GM18519 (cell line): ENCODE measurements at regions not wholly inside any gene's neighbourhood (a gene's known extent, or its start where the extent isn't known, plus 50 kb on each side); places are given as distances from the start of the nearest gene placed in this dataset.
"Not testable (repeated sequence)": the region's sequence is repeated elsewhere in the genome, so short reads cannot be mapped to it uniquely, and the experiment has no call there.

ENCODE experiments used
- ATAC-seq: cut with Tn5 transposase; IDR thresholded peaks from one replicate; pipeline ENCODE4 v1.9.1; 2021; ENCODE audit warnings: mild to moderate bottlenecking, moderate library complexity; ENCODE audit not compliant: unreplicated experiment, low FRiP score

DNA sequence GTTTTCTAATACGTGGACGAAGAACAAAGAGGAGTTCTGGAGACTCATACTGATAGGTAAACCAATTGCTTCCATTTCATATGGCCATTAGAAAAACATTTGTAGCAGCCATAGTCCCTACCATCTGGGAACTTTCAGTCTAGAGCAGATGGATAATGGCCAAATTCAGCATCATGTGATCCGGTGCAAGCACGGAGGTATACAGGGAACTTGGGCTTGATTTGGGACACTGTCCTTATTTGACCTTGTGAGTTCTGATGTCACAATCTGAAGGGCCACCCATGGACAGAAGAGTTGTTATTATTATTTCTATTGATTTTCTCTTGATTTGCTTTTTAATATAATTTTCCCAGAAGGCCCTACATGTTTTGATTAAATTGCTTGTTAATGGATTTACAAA lies 154.6 kb upstream of the ZNF267 start:
- ATAC-seq: no peak

DNA sequence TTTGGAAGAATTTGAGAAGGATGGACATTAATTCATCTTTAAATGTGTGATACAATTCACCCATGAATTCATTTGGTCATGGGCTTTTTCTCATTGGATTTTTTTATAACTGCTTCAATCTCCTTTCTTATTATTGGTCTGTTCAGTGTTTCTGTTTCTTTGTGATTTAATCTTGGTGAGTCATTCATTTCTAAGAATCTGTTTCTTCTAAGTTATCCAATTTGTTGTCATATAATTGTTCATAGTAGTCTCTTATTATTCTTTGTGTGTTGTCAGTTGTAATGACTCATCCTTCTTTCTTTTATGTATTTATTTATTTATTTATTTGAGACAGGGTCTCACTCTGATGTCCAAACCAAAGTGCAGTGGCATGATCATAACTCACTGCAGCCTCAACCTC lies 146.1 kb upstream of the ZNF267 start:
- ATAC-seq: no peak

GRCh38 chr16:31734265-31734664 lies 139.3 kb upstream of the ZNF267 start:
- ATAC-seq: no peak

DNA sequence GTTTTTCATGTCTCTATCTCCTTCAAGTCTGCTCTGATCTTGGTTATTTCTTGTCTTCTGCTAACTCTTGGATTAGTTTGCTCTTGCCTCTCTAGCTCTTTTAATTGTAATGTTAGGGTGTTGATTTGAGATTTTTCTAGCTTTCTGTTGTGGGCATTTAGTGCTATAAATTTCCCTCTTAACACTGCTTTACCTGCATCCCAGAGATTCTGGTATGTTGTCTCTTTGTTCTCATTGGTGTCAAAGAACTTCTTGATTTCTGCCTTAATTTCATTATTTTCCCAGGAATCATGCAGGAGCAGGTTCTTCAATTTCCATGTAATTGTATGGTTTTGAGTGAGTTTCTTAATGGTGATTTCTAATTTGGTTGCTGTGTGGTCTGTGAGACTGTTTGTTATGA lies 128.5 kb upstream of the ZNF267 start:
- ATAC-seq: not testable (repeated sequence)

- no peak for ATAC-seq
Measured at GRCh38 chr16:31745900-31746299, 127.7 kb upstream of the ZNF267 start.

DNA sequence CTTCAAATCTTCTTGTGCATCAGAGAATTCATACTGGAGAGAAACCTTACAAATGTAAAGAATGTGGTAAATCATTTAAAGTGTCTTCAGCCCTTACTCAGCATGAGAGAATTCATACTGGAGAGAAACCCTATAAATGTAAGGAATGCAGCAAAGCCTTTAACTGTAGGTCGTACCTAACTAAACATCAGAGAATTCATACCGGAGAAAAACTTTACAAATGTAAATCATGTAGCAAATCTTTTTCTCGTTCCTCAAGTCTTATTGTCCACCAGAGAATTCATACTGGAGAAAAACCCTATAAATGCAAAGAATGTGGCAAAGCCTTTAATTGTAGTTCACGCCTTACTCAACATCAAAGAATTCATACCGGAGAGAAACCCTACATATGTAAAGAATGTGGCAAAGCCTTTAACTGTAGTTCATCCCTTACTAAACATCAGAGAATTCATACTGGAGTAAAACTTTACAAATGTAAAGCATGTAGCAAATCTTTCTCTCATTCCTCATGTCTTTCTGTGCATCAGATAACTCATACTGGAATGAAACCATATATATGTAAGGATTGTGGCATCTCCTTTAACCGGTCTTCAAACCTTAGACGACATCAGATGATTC lies 118.5 kb upstream of the ZNF267 start:
- ATAC-seq: no peak

GRCh38 chr16:31764103-31764502 lies 109.5 kb upstream of the ZNF267 start:
- ATAC-seq: no peak

DNA sequence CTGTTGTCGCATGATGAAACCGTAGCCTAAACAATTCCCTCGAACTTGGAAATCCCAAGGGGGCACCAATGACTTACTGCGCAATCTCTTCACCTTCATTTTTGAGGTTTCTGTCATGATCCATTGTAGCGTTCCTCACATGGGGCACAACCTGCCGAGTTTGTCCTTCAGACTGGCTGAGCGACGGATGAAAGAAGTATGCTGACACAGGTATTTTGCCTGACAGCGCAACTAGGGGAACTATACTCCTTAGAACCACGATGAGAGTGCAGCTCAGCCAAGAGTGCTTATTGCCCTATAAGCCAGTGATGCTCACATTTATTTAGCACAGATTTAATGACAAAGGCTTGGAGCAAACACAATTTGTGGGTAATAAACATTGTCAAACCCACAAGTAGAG lies 106.3 kb upstream of the ZNF267 start:
- no peak for ATAC-seq

- no peak for ATAC-seq
Measured at GRCh38 chr16:31780342-31780741, 93.3 kb upstream of the ZNF267 start.

DNA sequence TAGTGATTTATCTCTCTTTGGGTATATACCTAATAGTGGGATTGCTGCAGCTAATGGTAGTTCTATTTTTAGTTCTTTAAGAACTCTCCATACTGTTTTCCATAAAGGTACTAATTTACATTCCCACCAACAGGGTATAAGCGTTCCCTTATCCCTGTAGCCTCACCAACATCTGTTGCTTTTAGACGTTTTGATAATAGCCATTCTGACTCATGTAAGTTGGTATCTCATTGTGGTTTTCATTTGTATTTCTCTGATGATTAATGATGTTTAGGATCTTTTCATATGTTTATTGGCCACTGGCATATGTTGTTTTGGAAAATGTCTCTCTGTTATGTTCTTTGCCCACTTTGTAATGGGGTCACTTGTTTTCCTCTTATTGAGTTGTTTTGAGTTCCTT lies 88.5 kb upstream of the ZNF267 start:
- no peak for ATAC-seq

DNA sequence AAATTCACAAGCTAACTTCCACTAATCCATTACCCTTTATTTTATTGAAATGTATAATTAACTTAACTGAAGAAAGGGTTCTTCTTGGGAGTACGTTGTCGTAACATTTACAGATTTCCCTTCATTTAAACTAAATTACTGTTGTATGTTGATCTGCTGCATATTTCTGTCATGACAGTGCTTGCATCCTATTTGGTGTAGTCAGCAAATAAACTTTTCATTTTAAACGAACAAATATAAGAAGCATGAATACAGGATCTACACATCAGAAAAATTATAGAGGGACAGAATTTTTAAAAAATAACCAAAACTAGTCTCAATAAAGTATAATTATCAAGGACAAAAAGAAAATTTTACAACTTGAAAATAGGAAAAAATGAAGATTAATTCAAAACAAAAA lies 66.5 kb upstream of the ZNF267 start:
- no peak for ATAC-seq

- no peak for ATAC-seq
Measured at GRCh38 chr16:31810863-31811262, 62.7 kb upstream of the ZNF267 start.

- not testable (repeated sequence) for ATAC-seq
Measured at GRCh38 chr16:31816141-31816540, 57.5 kb upstream of the ZNF267 start.

DNA sequence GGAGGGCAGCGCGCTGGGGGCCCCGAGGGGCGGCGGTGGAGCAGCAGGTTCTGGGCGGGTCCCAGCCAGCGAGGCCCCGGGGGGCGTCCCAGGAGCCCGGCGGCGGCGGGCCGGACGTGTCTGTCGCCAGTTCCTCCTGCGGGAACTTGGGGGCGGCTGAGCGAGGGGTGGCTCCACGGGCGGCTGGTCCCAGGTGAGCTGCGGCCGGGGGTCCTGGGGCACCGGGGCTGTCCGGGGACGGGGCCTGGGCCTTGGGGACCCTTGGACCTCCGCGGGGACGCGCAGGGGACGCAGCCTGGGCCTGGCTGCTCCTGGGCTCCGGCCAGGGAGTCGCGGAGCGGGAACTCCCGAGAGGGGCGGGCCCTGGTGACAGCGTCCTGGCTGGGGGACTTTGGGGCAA lies 54.2 kb upstream of the ZNF267 start:
- ATAC-seq: no peak

- no peak for ATAC-seq
Measured at GRCh38 chr16:31819948-31820347, 53.7 kb upstream of the ZNF267 start.
